Gastrocnemius medialis (tissue), 4 donors: ENCODE measurements at regions not wholly inside any gene's neighbourhood (a gene's known extent, or its start where the extent isn't known, plus 50 kb on each side); places are given as distances from the start of the nearest gene placed in this dataset.

Experiments used
- CTCF ChIP-seq, 5 experiments: fragments of 450-650 bp in 3 of 5; fragments of 200-600 bp in 2 of 5; sonication (generic) in 2 of 5; IDR thresholded peaks in 4 of 5; conservative IDR thresholded peaks in 1 of 5; 1 replicate in 4 of 5; 2 replicates in 1 of 5; pipeline ENCODE4 v1.5.1; 2016 to 2019; ENCODE audit warnings: antibody characterized with exemption in 5 of 5, mild to moderate bottlenecking in 3 of 5, moderate library complexity in 3 of 5
- POLR2A ChIP-seq, 2 donors: fragments of 450-650 bp; IDR thresholded peaks; one replicate each; pipeline ENCODE4 v1.6.1; 2017; ENCODE audit warnings: antibody characterized with exemption in 2 of 2, mild to moderate bottlenecking in 2 of 2, moderate library complexity in 2 of 2

DNA sequence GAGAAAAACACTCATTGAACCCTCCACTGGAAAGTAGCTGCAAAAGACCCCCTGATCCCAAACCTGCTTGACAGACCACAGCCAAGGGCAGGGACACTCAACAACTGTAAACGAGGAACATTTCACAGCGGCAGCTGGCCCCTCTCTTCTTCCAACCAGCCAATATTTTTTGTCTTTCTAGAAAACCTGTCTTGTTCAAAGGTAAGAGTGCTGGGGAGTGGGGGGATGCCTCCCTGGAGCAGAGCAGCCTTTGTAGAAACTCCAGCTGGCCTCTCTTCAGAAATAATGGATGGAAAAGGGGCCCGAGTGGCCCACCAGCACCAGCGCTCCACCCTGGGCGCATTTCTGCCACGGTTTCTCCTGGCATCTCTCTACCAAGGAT lies 384.0 kb downstream of the RRAGC start:
- TF ChIP-seq CTCF (IDR thresholded peaks at IDR 0.05 in 4 of 5, conservative IDR thresholded peaks at IDR 0.05 in 1 of 5): no peak
- TF ChIP-seq POLR2A (IDR thresholded peaks at IDR 0.05): no peak
